8988T (cell line): ENCODE measurements at regions not wholly inside any gene's neighbourhood (a gene's known extent, or its start where the extent isn't known, plus 50 kb on each side); places are given as distances from the start of the nearest gene placed in this dataset.

ENCODE experiments used
- DNase-seq: peaks from one replicate; pipeline ENCODE4 v3.0.0; 2011

GRCh38 chr13:73222627-73223305 lies 164.0 kb downstream of the KLF5 start:
- no peak for DNase-seq

GRCh38 chr13:73220966-73221720 lies 162.3 kb downstream of the KLF5 start:
- no peak for DNase-seq

GRCh38 chr13:73218181-73218580 lies 159.4 kb downstream of the KLF5 start:
- DNase-seq, result no peak

- DNase-seq, result no peak
Observed at GRCh38 chr13:73216381-73216831, 157.6 kb downstream of the KLF5 start.

DNA sequence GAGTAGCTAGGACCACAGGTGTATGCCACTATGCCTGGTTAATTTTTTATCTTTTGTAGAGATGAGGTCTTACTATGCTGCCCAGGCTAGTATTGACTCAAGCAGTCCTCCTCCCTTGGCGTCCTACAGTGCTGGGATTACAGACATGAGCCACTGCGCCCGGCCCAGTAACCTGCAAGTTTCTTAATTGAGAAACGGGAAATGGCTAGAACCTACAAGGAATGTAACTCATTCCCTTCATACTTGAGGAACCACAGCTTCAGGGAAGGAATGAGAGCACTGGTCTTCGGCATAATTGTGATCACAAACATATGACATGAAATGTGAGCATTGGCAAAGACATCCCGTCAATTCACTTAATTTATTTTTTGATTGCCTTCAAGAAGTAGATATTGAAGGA lies 157.0 kb downstream of the KLF5 start:
- no peak for DNase-seq

- no peak for DNase-seq
Observed at GRCh38 chr13:73212482-73212881, 153.7 kb downstream of the KLF5 start.

- no peak for DNase-seq
Observed at GRCh38 chr13:73210218-73210883, 151.5 kb downstream of the KLF5 start.

GRCh38 chr13:73204952-73205351 lies 146.1 kb downstream of the KLF5 start:
- DNase-seq, result no peak

DNA sequence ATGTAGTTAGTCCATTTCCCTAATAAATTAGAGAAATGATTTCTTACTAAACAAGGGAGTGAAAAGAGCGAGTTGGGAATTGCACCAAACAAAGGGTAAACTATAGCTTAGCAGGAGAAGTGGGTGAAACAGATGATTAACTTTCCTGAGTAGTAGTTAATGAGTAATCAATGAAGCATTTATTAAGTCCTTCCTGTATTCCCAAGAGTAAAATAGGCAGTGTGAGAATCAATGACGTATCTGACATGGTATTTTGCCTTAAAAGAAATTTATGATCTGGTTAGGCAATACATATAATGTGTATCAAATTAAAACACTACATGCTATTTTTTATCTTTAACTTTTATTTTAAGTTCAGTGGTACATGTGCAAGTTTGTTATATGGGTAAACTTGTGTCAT lies 142.8 kb downstream of the KLF5 start:
- DNase-seq, result no peak

DNA sequence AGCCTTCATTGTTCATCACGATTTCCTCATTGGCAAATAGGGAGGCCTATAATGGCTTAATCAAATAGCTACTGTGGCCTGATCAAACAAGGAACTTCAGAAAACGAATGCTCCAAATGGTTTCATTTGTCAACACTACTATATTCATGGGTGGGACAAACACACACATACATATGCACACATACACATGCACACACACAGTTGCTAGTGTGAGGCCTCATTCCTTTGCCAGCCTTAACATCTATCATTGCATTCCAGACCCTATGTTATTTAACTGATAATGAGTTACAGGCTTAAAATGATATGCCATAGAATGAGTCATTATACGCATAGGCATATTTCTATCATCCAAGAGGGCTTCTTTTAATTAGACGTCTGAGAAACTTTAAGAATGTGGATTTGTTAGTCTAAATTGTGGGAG lies 140.2 kb downstream of the KLF5 start:
- DNase-seq, result no peak

GRCh38 chr13:73195091-73195490 lies 136.3 kb downstream of the KLF5 start:
- DNase-seq, result no peak

DNA sequence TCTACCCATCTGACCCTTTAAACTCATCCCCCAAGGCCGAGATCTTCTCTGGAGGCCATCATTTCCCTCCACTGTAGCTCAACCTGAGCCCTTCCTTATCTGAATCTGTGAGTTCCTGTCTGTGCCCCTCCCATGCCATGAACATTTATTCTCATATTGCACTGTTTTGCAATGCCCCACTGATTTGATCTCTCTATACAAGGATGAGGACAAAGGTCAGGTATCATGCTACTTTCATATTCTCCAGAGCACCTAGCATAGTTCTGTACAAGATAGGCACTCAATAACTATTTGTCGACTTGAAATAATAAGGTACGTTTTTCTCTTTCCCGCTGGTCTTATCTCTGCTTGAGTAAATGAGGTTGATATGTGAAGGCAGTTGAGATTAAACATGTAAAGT lies 135.5 kb downstream of the KLF5 start:
- DNase-seq, result no peak

DNA sequence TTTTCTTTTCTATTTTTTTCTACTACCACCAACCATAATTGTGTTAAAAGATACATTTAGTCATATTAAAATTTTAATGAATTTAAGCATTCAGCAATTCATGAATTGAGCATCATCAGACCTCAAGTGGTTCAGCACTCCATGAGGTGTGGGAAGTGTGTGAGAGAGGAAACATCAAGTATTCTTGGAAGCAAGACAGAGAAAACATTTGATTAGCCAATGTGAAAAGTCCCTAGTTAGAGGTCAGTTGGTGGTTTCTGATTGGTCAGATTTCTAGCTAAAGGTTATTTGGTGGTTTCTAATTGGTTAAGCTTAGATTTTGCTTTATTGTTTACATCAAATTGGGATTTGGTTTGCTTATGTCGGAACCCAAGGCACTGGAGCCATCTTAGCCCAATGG lies 134.7 kb downstream of the KLF5 start:
- no peak for DNase-seq

DNA sequence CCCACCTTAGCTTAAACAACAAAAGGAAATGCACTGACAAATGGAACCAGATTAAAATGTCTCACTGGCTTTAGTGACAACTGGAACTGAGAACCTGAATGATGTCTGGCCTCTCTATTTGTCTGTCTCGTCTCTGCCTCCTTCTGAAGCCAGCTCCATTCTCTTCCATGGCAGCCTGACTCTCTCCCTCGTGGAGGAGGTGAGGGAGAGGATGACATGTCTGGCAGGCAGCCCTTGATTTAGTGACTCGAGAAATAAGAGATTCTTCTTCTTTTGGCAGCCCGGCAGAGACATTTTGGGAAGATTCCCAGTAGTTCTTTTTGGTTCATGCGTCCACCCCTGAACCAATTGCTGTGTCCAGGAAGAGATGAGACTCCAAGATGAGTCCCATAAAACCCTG lies 131.7 kb downstream of the KLF5 start:
- DNase-seq, result no peak

GRCh38 chr13:73189776-73190175 lies 131.0 kb downstream of the KLF5 start:
- no peak for DNase-seq

- no peak for DNase-seq
Observed at GRCh38 chr13:73189362-73189761, 130.6 kb downstream of the KLF5 start.

DNA sequence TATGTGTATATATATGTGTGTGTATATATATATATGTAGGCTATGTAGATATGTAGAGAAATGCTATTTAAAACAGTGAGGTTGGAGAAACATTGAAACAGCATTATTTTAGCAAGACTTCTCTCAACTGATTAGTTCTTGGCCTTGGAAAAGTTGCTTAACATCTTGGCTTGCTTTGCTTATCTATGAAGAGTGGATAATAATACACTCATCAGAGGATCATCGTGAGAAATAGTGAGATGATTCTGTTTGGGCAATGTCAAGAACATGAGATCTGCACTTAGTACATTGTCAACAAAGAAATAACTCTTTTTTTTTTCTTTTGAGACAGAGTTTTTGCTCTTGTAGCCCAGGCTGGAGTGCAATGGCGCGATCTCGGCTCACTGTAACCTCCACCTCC lies 128.3 kb downstream of the KLF5 start:
- no peak for DNase-seq

DNA sequence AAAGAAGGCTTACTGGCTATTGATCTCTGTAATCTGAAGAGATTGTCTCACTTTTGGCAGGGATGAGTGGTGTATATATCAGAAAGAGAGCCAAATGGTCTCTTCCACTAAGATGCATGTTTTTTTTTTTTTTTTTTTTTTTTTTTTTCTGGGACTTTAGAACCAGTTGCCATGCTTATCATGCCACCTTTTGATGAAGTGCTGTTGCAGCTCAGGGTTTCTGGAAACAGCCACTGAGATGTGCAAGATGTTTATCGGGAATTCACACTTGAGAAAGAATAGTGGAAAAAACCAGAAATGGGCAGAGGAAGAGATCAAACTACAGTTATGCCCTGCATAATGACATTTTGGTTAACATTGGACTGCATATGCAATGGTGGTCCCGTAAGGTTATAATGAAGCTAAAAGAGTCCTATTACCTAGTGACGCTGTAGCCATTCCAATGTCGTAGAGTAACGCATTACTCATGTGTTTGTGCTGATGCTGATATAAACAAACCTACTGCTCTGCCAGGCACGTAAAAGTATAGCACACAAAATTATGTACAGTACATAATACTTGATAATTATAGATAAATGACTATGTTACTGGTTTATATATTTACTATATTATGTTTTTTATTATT lies 121.0 kb downstream of the KLF5 start:
- DNase-seq, result no peak

DNA sequence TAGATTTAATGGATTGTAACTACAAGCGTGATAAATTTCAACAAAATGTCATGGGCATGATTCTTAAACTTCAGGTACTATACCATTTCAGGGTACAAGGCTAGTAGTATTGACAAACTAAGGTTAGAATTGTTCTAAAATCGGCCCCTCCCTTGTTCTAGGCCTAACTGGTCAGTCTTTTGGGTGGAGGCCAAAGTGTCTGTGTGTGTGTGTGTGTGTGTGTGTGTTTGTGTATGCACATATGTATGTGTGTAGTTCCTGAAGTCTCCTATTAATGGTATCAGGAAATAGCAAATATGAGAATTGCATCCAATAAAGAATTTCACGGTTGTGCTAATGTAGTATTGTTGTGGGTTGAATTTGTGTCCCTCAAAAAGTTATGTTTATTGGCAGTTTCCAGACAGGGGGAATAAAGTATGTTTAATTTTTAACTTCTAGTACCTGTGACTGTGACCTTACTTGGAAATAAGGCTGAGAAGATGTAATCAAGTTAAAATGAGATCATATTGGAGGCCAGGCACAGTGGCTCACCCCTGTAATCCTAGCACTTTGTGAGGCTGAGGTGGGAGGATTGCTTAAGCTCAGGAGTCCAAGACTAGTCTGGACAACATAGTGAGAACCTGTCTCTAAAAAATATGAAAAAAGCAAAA lies 119.2 kb downstream of the KLF5 start:
- no peak for DNase-seq

DNA sequence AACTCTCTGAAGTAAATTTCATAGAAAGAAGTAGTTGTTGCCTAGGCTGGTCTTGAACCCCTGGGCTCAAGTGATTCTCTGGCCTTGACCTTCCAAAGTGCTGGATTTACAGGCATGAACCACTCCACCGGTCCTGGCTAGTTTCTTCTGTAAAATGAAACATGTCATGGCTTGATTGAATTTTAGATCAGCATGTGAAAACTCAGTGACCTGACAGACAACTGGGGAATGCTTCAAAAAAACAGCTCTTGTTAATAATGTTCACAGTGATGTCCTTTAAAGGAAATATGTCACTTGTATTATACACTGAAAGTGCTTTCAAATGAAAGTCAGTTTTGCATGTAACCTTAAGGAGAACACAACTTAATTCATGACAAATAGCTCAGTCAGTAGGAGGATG lies 118.2 kb downstream of the KLF5 start:
- no peak for DNase-seq

- no peak for DNase-seq
Observed at GRCh38 chr13:73174521-73175010, 115.8 kb downstream of the KLF5 start.

GRCh38 chr13:73173279-73173811 lies 114.5 kb downstream of the KLF5 start:
- DNase-seq, result no peak

GRCh38 chr13:73171926-73172325 lies 113.1 kb downstream of the KLF5 start:
- no peak for DNase-seq
